HG03457 (cell line): ENCODE measurements at regions not wholly inside any gene's neighbourhood (a gene's known extent, or its start where the extent isn't known, plus 50 kb on each side); places are given as distances from the start of the nearest gene placed in this dataset.

Experiments
- ATAC-seq: cut with Tn5 transposase; IDR thresholded peaks from one replicate; pipeline ENCODE4 v1.9.1; 2021; ENCODE audit warnings: moderate number of reproducible peaks; ENCODE audit not compliant: unreplicated experiment

GRCh38 chr4:107120661-107121060 lies 84.5 kb upstream of the DKK2 start:
- ATAC-seq, result no peak

GRCh38 chr4:107117726-107118125 lies 81.6 kb upstream of the DKK2 start:
- no peak for ATAC-seq

GRCh38 chr4:107115185-107115847 lies 79.2 kb upstream of the DKK2 start:
- ATAC-seq, result no peak

GRCh38 chr4:107114059-107114458 lies 77.9 kb upstream of the DKK2 start:
- ATAC-seq, result no peak

GRCh38 chr4:107098401-107098800 lies 62.3 kb upstream of the DKK2 start:
- no peak for ATAC-seq

- no peak for ATAC-seq
These were observed 58.9 kb upstream of the DKK2 start for GRCh38 chr4:107094976-107095375.

GRCh38 chr4:107094332-107094731 lies 58.2 kb upstream of the DKK2 start:
- no peak for ATAC-seq
